ENCODE measurements at regions not wholly inside any gene's neighbourhood (a gene's known extent, or its start where the extent isn't known, plus 50 kb on each side); places are given as distances from the start of the nearest gene placed in this dataset.

- Histone ChIP-seq H3K4me1 (ENCODE audit: control insufficient read depth, insufficient read depth, low read length) (peaks cover 3% of the 10 kb centered on the region), H3K4me3 (ENCODE audit: low read length) (no peak overlapping the region), H3K9ac (ENCODE audit: extremely low read depth, low read length, poor library complexity, severe bottlenecking) (no peak overlapping the region), H3K27ac (ENCODE audit: low read depth, low read length) (no peak overlapping the region), H3K27me3 (ENCODE audit: control insufficient read depth, insufficient read depth, low read length, poor library complexity, severe bottlenecking) (peaks cover 72% of the 10 kb centered on the region), H3K36me3 (ENCODE audit: control insufficient read depth, insufficient read depth, low read length) (no peaks in the 10 kb centered on the region), H3K9me3 (ENCODE audit: control insufficient read depth, low read length) (no peaks in the 10 kb centered on the region)
- Mint-ChIP-seq H3K4me3 (peak overlapping the region; percentile 51), H3K4me1 (peaks cover 17% of the 10 kb centered on the region), H3K27me3 (ENCODE audit: insufficient read depth) (peaks cover 63% of the 10 kb centered on the region), H3K27ac (no peak overlapping the region), H3K9me3 (no peaks in the 10 kb centered on the region), H3K36me3 (ENCODE audit: low read depth) (no peaks in the 10 kb centered on the region)
- DNase-seq = no peak
- no peak for TF ChIP-seq CTCF (conservative IDR thresholded peaks at IDR 0.05)
- WGBS, 2 experiments (ENCODE audit: insufficient coverage in 1 of 2, insufficient read length in 1 of 2) = 85 to 92% methylated on average over 2 to 8 of the region's 8 CpGs
Measured at GRCh38 chr13:27005976-27006518, 165.6 kb downstream of the USP12 start.

GRCh38 chr13:27005556-27005955, 166.1 kb downstream of the USP12 start:
- peaks cover 72% of the 10 kb centered on the region for H3K27me3 ChIP-seq (ENCODE audit: control insufficient read depth, insufficient read depth, low read length, poor library complexity, severe bottlenecking)
- H3K9ac ChIP-seq (ENCODE audit: extremely low read depth, low read length, poor library complexity, severe bottlenecking) = no peak overlapping the region
- peak; percentile 63 for DNase-seq
- no peak for TF ChIP-seq CTCF (conservative IDR thresholded peaks at IDR 0.05)
- H3K36me3 ChIP-seq (ENCODE audit: control insufficient read depth, insufficient read depth, low read length) = no peaks in the 10 kb centered on the region
- Mint-ChIP-seq H3K4me3 (no peak overlapping the region), H3K27me3 (ENCODE audit: insufficient read depth) (peaks cover 63% of the 10 kb centered on the region), H3K4me1 (peaks cover 17% of the 10 kb centered on the region), H3K9me3 (no peaks in the 10 kb centered on the region), H3K27ac (no peak overlapping the region), H3K36me3 (ENCODE audit: low read depth) (no peaks in the 10 kb centered on the region)
- H3K4me1 ChIP-seq (ENCODE audit: control insufficient read depth, insufficient read depth, low read length) = peaks cover 3% of the 10 kb centered on the region
- H3K27ac ChIP-seq (ENCODE audit: low read depth, low read length) = no peak overlapping the region
- 75 to 79% methylated on average over 8 to 9 of the region's 9 CpGs for WGBS, 2 experiments (ENCODE audit: insufficient coverage in 1 of 2, insufficient read length in 1 of 2)
- H3K4me3 ChIP-seq (ENCODE audit: low read length) = no peak overlapping the region
- H3K9me3 ChIP-seq (ENCODE audit: control insufficient read depth, low read length) = no peaks in the 10 kb centered on the region

DNA sequence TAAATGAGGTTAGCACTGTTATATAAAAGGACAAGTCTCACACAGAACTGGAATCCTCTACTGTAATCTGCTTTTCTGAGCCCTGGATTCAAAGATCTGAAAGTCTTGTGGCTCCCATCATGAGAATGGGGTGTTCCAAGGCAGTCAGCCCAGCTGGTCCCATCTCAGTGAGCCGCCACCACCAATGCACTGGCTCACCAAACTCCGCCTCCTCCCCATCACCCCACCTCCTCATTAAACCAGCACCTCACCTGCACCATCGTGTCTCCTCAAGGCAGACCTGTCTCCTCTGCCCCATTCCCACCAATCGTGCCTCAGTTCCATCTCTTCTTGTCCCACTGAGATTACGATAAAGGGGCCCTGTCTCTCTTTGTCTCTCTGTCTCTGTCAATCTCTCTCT, 166.7 kb downstream of the USP12 start:
- WGBS, 2 experiments (ENCODE audit: insufficient coverage in 1 of 2, insufficient read length in 1 of 2) = 76 to 90% methylated on average over 3 to 5 of the region's 5 CpGs
- peaks cover 17% of the 10 kb centered on the region for H3K4me1 Mint-ChIP-seq
- Histone ChIP-seq H3K4me1 (ENCODE audit: control insufficient read depth, insufficient read depth, low read length) (peaks cover 3% of the 10 kb centered on the region), H3K36me3 (ENCODE audit: control insufficient read depth, insufficient read depth, low read length) (no peaks in the 10 kb centered on the region), H3K27ac (ENCODE audit: low read depth, low read length) (no peak overlapping the region), H3K4me3 (ENCODE audit: low read length) (no peak overlapping the region), H3K27me3 (ENCODE audit: control insufficient read depth, insufficient read depth, low read length, poor library complexity, severe bottlenecking) (peaks cover 68% of the 10 kb centered on the region), H3K9ac (ENCODE audit: extremely low read depth, low read length, poor library complexity, severe bottlenecking) (no peak overlapping the region), H3K9me3 (ENCODE audit: control insufficient read depth, low read length) (no peaks in the 10 kb centered on the region)
- no peaks in the 10 kb centered on the region for H3K9me3 Mint-ChIP-seq
- no peak for TF ChIP-seq CTCF (conservative IDR thresholded peaks at IDR 0.05)
- DNase-seq = peak; percentile 42
- H3K27me3 Mint-ChIP-seq (ENCODE audit: insufficient read depth) = peaks cover 63% of the 10 kb centered on the region
- H3K36me3 Mint-ChIP-seq (ENCODE audit: low read depth) = no peaks in the 10 kb centered on the region
- H3K4me3 Mint-ChIP-seq = no peak overlapping the region
- no peak overlapping the region for H3K27ac Mint-ChIP-seq
